ENCODE measurements at regions not wholly inside any gene's neighbourhood (a gene's known extent, or its start where the extent isn't known, plus 50 kb on each side); places are given as distances from the start of the nearest gene placed in this dataset.

- no peak for TF ChIP-seq ZFP30 (CRISPR knock-in tag; IDR thresholded peaks at IDR 0.05)
- TF ChIP-seq ESRRG (CRISPR knock-in tag; IDR thresholded peaks at IDR 0.05), result no peak
- TF ChIP-seq ZNF70 (CRISPR knock-in tag; IDR thresholded peaks at IDR 0.05), result no peak
- TF ChIP-seq PATZ1 (CRISPR knock-in tag; IDR thresholded peaks at IDR 0.05; ENCODE audit: borderline replicate concordance), result no peak
- no peak for TF ChIP-seq ZFP3 (CRISPR knock-in tag; IDR thresholded peaks at IDR 0.05)
- TF ChIP-seq TOX (CRISPR knock-in tag; IDR thresholded peaks at IDR 0.05; ENCODE audit: borderline replicate concordance), result no peak
- TF ChIP-seq POU6F1 (CRISPR knock-in tag; IDR thresholded peaks at IDR 0.05; ENCODE audit: borderline replicate concordance, low read depth), result no peak
Observed at GRCh38 chr5:89297066-89297465, 414.1 kb upstream of the MEF2C start.
